Suprapubic skin (tissue), 4 donors: ENCODE measurements at regions not wholly inside any gene's neighbourhood (a gene's known extent, or its start where the extent isn't known, plus 50 kb on each side); places are given as distances from the start of the nearest gene placed in this dataset.

Experiments used
- DNase-seq, 2 donors: peaks; one replicate each; pipeline ENCODE4 v3.0.0-alpha.2; 2019; ENCODE audit warnings: low spot score in 2 of 2
- H3K27ac ChIP-seq: fragments of 200-600 bp; sonication (generic); one replicate; pipeline ENCODE4 v1.5.1; 2019
- H3K27me3 ChIP-seq: fragments of 200-600 bp; sonication (generic); one replicate; pipeline ENCODE4 v1.5.1; 2019
- H3K36me3 ChIP-seq: fragments of 200-600 bp; sonication (generic); one replicate; pipeline ENCODE4 v1.5.1; 2019
- H3K4me1 ChIP-seq: fragments of 200-600 bp; sonication (generic); one replicate; pipeline ENCODE4 v1.5.1; 2019
- H3K4me3 ChIP-seq: fragments of 200-600 bp; sonication (generic); one replicate; pipeline ENCODE4 v1.5.1; 2019; ENCODE audit warnings: mild to moderate bottlenecking
- H3K9me3 ChIP-seq: fragments of 200-600 bp; sonication (generic); one replicate; pipeline ENCODE4 v1.5.1; 2019
- CTCF ChIP-seq, 2 donors: fragments of 200-600 bp in 1 of 2; fragments of 450-650 bp in 1 of 2; sonication (generic) in 1 of 2; IDR thresholded peaks; one replicate each; pipeline ENCODE4 v1.5.1; 2016 to 2019; ENCODE audit warnings: antibody characterized with exemption in 2 of 2, mild to moderate bottlenecking in 1 of 2, moderate library complexity in 1 of 2
- EP300 ChIP-seq: sonication (generic); formaldehyde crosslinking; IDR thresholded peaks from one replicate; pipeline ENCODE4 v1.6.1; 2017; ENCODE audit warnings: antibody characterized with exemption
- POLR2A ChIP-seq, 2 donors: fragments of 450-650 bp; IDR thresholded peaks; one replicate each; pipeline ENCODE4 v1.6.1; 2017; ENCODE audit warnings: antibody characterized with exemption in 2 of 2, mild to moderate bottlenecking in 2 of 2, moderate library complexity in 2 of 2
- POLR2AphosphoS5 ChIP-seq, 3 donors: sonication (generic); formaldehyde crosslinking; IDR thresholded peaks; one replicate each; pipeline ENCODE4 v1.6.1; 2017; ENCODE audit warnings: antibody characterized with exemption in 3 of 3
- WGBS: methylation state at CpG from one replicate; pipeline ENCODE4 v1.1.5; 2018; 5-methylcytosine and 5-hydroxymethylcytosine counted together

- no peaks in the 10 kb centered on the region for H3K27me3 ChIP-seq
- H3K9me3 ChIP-seq, result no peaks in the 10 kb centered on the region
- no peak overlapping the region for H3K27ac ChIP-seq
- H3K4me3 ChIP-seq, result no peak overlapping the region
- no peaks in the 10 kb centered on the region for H3K4me1 ChIP-seq
- 36% methylated on average over 1 of the region's 1 CpG for WGBS
- DNase-seq, result no peak
- no peak for TF ChIP-seq EP300
- TF ChIP-seq CTCF (IDR thresholded peaks at IDR 0.05), result no peak
- TF ChIP-seq POLR2A (IDR thresholded peaks at IDR 0.05), result no peak
- TF ChIP-seq POLR2AphosphoS5 (IDR thresholded peaks at IDR 0.05), result no peak
- H3K36me3 ChIP-seq, result no peaks in the 10 kb centered on the region
Measured at GRCh38 chr1:192862271-192862670, 53.4 kb downstream of the RGS2 start.

- Histone ChIP-seq H3K27me3 (no peaks in the 10 kb centered on the region), H3K4me3 (no peak overlapping the region), H3K9me3 (no peaks in the 10 kb centered on the region), H3K36me3 (no peaks in the 10 kb centered on the region), H3K4me1 (no peaks in the 10 kb centered on the region), H3K27ac (no peak overlapping the region)
- TF ChIP-seq POLR2AphosphoS5 (IDR thresholded peaks at IDR 0.05) (no peak), CTCF (IDR thresholded peaks at IDR 0.05) (no peak), POLR2A (IDR thresholded peaks at IDR 0.05) (no peak), EP300 (no peak)
- DNase-seq, result no peak
- 77% methylated on average over 5 of the region's 5 CpGs for WGBS
Measured at GRCh38 chr1:192866241-192866868, 57.5 kb downstream of the RGS2 start.

- DNase-seq, result no peak
- Histone ChIP-seq H3K27ac (no peak overlapping the region), H3K36me3 (no peaks in the 10 kb centered on the region), H3K9me3 (no peaks in the 10 kb centered on the region), H3K4me3 (no peak overlapping the region), H3K27me3 (no peaks in the 10 kb centered on the region), H3K4me1 (no peaks in the 10 kb centered on the region)
- 85% methylated on average over 4 of the region's 4 CpGs for WGBS
- TF ChIP-seq EP300 (no peak), POLR2AphosphoS5 (IDR thresholded peaks at IDR 0.05) (no peak), POLR2A (IDR thresholded peaks at IDR 0.05) (no peak), CTCF (IDR thresholded peaks at IDR 0.05) (no peak)
Measured at GRCh38 chr1:192867180-192867579, 58.3 kb downstream of the RGS2 start.

DNA sequence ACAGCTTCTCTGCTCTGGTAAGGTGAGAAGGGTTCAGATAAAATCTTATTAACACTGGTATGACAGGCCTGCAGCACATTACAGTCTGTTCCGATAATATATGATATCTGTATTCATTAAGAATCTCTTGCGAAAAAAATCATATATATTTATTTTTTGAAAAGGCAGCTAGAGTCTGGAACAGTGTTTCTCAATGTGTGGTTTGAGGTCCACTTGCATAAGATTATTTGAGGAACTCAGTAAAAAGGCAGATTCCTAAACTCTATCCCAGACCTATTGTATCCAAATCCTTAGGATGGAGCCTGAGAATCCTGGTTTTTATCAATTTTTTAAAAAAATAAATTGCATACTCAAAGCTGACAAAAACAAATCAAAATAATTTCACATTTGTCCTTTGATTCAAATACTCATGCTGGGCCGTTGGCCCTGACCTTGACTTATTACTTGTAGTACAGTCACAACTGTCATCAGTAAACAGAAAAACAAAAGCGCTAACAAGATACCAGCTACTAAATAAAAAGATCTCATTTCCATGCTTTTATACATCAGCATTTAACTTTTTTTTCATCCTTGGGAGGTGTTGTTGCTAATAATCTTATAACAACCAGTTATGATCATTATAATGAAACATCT, 60.6 kb downstream of the RGS2 start:
- no peak for DNase-seq
- Histone ChIP-seq H3K36me3 (no peaks in the 10 kb centered on the region), H3K27ac (no peak overlapping the region), H3K9me3 (no peaks in the 10 kb centered on the region), H3K4me1 (no peaks in the 10 kb centered on the region), H3K27me3 (no peaks in the 10 kb centered on the region), H3K4me3 (no peak overlapping the region)
- no peak for TF ChIP-seq CTCF (IDR thresholded peaks at IDR 0.05)
- no peak for TF ChIP-seq EP300
- no peak for TF ChIP-seq POLR2AphosphoS5 (IDR thresholded peaks at IDR 0.05)
- WGBS, result 86% methylated on average over 4 of the region's 4 CpGs

DNA sequence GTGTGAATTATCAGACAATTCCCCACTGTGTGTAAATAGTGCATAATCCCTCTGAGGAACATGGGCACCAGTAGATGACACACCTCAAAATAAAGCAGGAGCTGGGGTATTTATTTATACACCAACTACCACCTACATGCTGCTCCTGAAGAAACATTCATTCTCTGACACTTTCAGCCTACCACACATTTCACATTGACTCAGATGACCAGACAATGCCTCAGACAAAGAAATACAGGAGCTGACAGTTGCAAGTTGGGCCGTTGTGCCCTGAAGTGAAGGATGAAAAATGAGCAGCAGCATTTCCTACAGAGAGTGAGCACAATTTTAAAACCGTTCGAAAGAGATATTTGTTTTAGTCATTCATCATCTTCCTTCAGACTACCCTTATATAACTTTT, 63.2 kb downstream of the RGS2 start:
- no peaks in the 10 kb centered on the region for H3K9me3 ChIP-seq
- H3K36me3 ChIP-seq, result no peaks in the 10 kb centered on the region
- no peak for TF ChIP-seq CTCF (IDR thresholded peaks at IDR 0.05)
- no peak for TF ChIP-seq POLR2AphosphoS5 (IDR thresholded peaks at IDR 0.05)
- no peak for TF ChIP-seq EP300
- TF ChIP-seq POLR2A (IDR thresholded peaks at IDR 0.05), result no peak
- WGBS, result 78% methylated on average over 3 of the region's 3 CpGs
- no peak for DNase-seq
- H3K27me3 ChIP-seq, result no peaks in the 10 kb centered on the region
- no peak overlapping the region for H3K27ac ChIP-seq
- no peaks in the 10 kb centered on the region for H3K4me1 ChIP-seq
- no peak overlapping the region for H3K4me3 ChIP-seq
